GM19455 (cell line): ENCODE measurements at regions not wholly inside any gene's neighbourhood (a gene's known extent, or its start where the extent isn't known, plus 50 kb on each side); places are given as distances from the start of the nearest gene placed in this dataset.
"Not testable (repeated sequence)": the region's sequence is repeated elsewhere in the genome, so short reads cannot be mapped to it uniquely, and the experiment has no call there.

Experiments
- ATAC-seq: cut with Tn5 transposase; IDR thresholded peaks from one replicate; pipeline ENCODE4 v1.9.1; 2021; ENCODE audit not compliant: unreplicated experiment

- ATAC-seq = no peak
Observed at GRCh38 chr3:153437666-153438065, 275.6 kb downstream of the RAP2B start.

- ATAC-seq = no peak
Observed at GRCh38 chr3:153438271-153438670, 276.2 kb downstream of the RAP2B start.

DNA sequence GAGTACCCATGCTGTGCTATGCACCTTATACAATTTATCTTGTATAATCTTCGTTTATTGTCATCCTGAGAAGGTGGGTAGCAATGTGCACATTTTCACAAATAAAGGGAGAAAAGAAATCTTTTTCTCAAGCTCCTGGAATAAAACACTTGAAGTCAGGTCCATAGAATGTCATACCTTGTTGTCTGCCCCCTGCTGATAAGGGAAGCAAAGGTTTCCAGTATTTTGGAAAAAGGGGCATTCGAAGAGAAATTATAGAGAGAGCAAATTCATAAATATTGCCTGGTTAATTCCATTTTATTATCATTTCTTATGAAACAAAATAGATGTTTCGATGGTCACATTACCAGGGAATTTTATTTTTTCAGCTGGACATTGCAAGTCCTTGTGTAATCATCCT is 277.8 kb downstream of the RAP2B start:
- ATAC-seq = no peak

GRCh38 chr3:153440311-153440710 is 278.3 kb downstream of the RAP2B start:
- no peak for ATAC-seq

DNA sequence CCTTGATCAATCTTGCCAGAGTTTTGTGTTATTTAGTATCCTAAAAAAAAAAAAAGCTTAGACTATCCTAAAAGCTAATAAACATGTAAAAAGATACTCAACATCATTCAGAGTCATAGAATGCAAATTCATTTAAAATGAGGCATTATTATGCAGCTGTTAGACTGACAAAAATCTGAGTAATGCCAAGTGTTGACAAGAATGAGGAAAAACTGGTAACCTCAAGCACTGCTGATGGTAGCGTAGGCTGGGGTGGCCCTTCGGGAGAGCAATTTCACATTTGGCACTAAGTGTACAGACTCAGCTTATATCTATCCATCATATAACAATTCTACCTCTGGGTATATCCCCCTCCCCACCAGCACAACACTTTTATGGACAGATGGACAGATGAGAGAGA is 280.4 kb downstream of the RAP2B start:
- no peak for ATAC-seq

- no peak for ATAC-seq
Observed at GRCh38 chr3:153442799-153443487, 280.9 kb downstream of the RAP2B start.

DNA sequence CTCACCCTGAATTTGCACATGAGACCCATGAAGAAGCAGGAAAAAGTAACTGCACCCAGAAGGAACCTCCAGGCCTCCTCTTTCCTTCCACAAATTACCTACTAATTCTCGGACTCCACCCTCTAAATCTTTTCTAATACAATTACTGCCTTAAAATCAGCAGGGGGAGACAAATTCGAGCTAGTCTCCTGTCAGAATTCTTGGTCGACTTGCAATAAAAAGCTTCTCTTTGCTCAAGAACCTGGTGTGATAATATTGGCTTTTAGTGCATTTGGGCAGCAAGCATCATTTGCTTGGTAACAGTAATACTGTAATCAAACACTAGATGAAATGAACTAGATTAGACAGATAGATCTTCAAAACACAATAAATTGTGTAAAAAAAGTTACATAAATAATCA is 281.9 kb downstream of the RAP2B start:
- no peak for ATAC-seq

DNA sequence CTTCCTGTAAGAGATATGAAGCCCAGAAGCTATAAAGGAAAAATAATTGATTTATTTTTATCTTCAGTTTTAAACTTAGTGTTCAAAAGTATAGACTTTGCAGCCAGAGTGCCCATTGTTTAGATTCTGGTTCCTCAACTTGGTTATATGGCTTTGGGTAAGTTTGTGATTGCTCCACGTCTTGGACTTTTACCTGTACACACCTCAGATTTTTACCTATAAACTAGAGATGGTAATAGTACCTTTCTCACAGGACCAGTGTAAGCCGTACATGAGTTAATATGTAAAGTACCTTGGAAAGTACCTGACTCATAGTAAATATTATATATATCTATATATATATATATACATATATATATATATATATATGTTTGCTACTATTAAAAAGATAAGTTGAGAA is 283.8 kb downstream of the RAP2B start:
- no peak for ATAC-seq

DNA sequence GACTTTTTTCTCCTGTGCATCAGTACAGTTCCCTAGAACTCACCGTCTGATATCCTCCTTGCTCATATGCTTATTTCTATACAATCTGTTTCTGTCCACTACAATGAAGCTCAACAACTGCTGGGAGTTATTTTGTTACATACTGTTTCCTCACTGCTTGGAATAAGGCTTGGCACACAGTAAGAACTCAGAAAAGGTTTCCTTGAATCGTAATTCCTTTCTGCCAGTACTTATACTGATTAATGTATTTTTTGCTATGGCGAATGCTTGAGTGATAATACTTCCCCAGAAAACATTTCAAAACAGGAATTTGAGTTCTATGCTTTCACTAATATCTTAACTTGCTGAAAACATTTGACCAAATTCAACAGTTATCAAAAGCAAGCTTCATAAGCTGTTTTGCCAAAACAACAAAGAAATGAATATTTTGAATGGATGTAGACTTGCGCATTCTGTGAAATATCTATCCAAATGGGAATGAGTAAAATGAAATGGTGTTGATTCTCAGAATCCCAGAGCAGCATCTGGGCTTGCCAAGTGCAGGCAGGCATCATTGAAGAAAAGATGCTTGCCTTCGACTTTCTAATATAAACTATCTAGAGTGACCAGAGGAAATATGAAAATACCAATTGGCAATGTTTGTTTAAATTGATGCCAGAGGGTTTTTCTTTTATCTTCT is 286.3 kb downstream of the RAP2B start:
- no peak for ATAC-seq

- ATAC-seq = no peak
Observed at GRCh38 chr3:153456833-153457545, 295.0 kb downstream of the RAP2B start.

- ATAC-seq = no peak
Observed at GRCh38 chr3:153458881-153459280, 296.9 kb downstream of the RAP2B start.

- no peak for ATAC-seq
Observed at GRCh38 chr3:153462545-153462944, 300.5 kb downstream of the RAP2B start.

DNA sequence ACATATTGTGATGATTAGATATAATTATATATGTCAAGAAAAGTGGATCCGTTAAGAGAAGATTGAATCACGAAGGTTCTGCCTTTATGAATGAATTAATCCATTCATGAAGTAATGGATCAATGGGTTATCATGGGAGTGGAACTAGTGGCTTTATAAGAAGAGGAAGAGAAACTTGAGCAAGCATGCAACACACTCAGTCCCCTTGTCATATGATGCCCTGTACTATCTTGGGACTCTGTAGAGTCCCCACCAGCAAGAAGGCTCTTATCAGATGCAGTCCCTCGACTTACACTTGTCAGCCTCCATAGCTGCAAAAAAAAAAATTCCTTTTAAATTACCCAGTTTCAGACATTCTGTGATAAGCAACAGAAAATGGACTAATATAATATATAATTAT is 301.9 kb downstream of the RAP2B start:
- peak; percentile 73 for ATAC-seq

- no peak for ATAC-seq
Observed at GRCh38 chr3:153469162-153469561, 307.1 kb downstream of the RAP2B start.

GRCh38 chr3:153484842-153485241 is 322.8 kb downstream of the RAP2B start:
- no peak for ATAC-seq

DNA sequence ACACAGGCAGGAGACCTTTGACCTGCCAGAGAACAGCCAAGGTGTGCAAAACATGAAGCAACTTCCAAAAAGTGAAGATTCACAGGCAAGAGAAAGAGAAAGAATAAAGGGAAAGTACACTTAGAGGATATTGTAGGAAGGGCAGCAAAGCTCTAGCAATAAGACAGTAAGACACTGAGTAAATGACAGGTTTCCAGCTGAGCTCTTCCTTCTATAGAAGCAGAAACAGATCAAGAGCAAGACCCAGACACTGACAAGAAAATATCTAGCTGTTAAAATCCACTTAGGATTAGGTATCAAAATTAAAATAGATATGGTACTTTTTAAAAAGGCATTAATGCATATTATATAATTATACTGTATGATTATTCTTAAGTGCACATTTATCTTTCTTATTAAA is 333.4 kb downstream of the RAP2B start:
- ATAC-seq = no peak

GRCh38 chr3:153502682-153503081 is 340.7 kb downstream of the RAP2B start:
- ATAC-seq = no peak

- no peak for ATAC-seq
Observed at GRCh38 chr3:153503873-153504272, 341.8 kb downstream of the RAP2B start.

- not testable (repeated sequence) for ATAC-seq
Observed at GRCh38 chr3:153506205-153506604, 344.2 kb downstream of the RAP2B start.

DNA sequence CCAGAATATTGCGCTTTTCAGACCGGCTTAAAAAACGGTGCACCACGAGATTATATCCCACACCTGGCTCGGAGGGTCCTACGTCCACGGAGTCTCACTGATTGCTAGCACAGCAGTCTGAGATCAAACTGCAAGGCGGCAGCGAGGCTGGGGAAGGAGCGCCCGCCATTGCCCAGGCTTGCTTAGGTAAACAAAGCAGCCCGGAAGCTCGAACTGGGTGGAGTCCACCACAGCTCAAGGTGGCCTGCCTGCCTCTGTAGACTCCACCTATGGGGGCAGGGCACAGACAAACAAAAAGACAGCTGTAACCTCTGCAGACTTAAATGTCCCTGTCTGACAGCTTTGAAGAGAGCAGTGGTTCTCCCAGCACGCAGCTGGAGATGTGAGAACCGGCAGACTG is 344.7 kb downstream of the RAP2B start:
- not testable (repeated sequence) for ATAC-seq

- no peak for ATAC-seq
Observed at GRCh38 chr3:153513236-153513635, 351.2 kb downstream of the RAP2B start.

GRCh38 chr3:153528473-153528872 is 366.4 kb downstream of the RAP2B start:
- ATAC-seq = no peak
